ENCODE measurements at regions not wholly inside any gene's neighbourhood (a gene's known extent, or its start where the extent isn't known, plus 50 kb on each side); places are given as distances from the start of the nearest gene placed in this dataset.

DNA sequence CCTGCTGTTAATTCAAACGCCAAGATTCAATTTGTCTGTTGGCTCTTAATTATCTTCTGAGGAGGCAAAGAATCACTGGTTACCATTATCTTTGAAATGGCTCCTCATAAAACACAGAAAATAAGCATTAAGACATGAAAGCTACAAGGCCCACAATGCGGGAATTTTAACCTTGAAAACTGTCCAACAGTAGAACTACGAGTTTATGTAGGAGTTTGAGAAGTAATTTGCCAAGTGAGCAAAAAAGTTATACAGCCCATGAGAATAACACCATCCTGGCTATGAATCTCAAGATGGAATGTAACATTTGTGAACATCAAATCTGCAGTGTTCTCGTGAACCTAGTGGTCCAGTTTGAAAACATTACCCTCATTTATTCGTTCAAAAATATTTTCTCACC, 172.5 kb downstream of the ALDH1A2 start:
- no peak for TF ChIP-seq POLR2AphosphoS5 (IDR thresholded peaks at IDR 0.05; ENCODE audit: low read depth, low read length)
- no peak for TF ChIP-seq SIN3A (IDR thresholded peaks at IDR 0.05; ENCODE audit: borderline replicate concordance, low read depth, low read length)
- TF ChIP-seq, protein P1, sequence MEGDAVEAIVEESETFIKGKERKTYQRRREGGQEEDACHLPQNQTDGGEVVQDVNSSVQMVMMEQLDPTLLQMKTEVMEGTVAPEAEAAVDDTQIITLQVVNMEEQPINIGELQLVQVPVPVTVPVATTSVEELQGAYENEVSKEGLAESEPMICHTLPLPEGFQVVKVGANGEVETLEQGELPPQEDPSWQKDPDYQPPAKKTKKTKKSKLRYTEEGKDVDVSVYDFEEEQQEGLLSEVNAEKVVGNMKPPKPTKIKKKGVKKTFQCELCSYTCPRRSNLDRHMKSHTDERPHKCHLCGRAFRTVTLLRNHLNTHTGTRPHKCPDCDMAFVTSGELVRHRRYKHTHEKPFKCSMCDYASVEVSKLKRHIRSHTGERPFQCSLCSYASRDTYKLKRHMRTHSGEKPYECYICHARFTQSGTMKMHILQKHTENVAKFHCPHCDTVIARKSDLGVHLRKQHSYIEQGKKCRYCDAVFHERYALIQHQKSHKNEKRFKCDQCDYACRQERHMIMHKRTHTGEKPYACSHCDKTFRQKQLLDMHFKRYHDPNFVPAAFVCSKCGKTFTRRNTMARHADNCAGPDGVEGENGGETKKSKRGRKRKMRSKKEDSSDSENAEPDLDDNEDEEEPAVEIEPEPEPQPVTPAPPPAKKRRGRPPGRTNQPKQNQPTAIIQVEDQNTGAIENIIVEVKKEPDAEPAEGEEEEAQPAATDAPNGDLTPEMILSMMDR (IDR thresholded peaks at IDR 0.05), result no peak
- no peak for TF ChIP-seq MXI1 (IDR thresholded peaks at IDR 0.05; ENCODE audit: low read depth, low read length)
- TF ChIP-seq, protein P2, sequence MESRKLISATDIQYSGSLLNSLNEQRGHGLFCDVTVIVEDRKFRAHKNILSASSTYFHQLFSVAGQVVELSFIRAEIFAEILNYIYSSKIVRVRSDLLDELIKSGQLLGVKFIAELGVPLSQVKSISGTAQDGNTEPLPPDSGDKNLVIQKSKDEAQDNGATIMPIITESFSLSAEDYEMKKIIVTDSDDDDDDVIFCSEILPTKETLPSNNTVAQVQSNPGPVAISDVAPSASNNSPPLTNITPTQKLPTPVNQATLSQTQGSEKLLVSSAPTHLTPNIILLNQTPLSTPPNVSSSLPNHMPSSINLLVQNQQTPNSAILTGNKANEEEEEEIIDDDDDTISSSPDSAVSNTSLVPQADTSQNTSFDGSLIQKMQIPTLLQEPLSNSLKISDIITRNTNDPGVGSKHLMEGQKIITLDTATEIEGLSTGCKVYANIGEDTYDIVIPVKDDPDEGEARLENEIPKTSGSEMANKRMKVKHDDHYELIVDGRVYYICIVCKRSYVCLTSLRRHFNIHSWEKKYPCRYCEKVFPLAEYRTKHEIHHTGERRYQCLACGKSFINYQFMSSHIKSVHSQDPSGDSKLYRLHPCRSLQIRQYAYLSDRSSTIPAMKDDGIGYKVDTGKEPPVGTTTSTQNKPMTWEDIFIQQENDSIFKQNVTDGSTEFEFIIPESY (IDR thresholded peaks at IDR 0.05; ENCODE audit: borderline replicate concordance, low read depth), result no peak
- no peak for TF ChIP-seq EZH2phosphoT487 (IDR thresholded peaks at IDR 0.05; ENCODE audit: borderline replicate concordance, low read depth)
- no peak for TF ChIP-seq EP300 (IDR thresholded peaks at IDR 0.05; ENCODE audit: borderline replicate concordance in 1 of 2, low read depth in 1 of 2, low read length in 1 of 2)
- TF ChIP-seq, protein P3, sequence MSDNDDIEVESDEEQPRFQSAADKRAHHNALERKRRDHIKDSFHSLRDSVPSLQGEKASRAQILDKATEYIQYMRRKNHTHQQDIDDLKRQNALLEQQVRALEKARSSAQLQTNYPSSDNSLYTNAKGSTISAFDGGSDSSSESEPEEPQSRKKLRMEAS (IDR thresholded peaks at IDR 0.05; ENCODE audit: low read depth), result no peak
- TF ChIP-seq TAF1 (IDR thresholded peaks at IDR 0.05; ENCODE audit: borderline replicate concordance, low read depth, low read length), result no peak
- TF ChIP-seq SMC3 (IDR thresholded peaks at IDR 0.05; ENCODE audit: low read depth, low read length), result no peak
- TF ChIP-seq GATA2 (CRISPR knock-in tag; IDR thresholded peaks at IDR 0.05), result no peak
- TF ChIP-seq ELF1 (IDR thresholded peaks at IDR 0.05), result no peak
- no peak for TF ChIP-seq GABPA (IDR thresholded peaks at IDR 0.05; ENCODE audit: low read depth)
- TF ChIP-seq CHD2 (IDR thresholded peaks at IDR 0.05; ENCODE audit: low read length, partially characterized antibody), result no peak

All from SK-N-SH (cell line).